C4-2B (cell line): ENCODE measurements at regions not wholly inside any gene's neighbourhood (a gene's known extent, or its start where the extent isn't known, plus 50 kb on each side); places are given as distances from the start of the nearest gene placed in this dataset.

Experiments used
- CTCF ChIP-seq: fragments of 450-650 bp; conservative IDR thresholded peaks from 2 replicates; pipeline ENCODE4 v1.5.1; 2017; ENCODE audit warnings: mild to moderate bottlenecking
- ZFX ChIP-seq: fragments of 450-650 bp; IDR thresholded peaks from 2 replicates; pipeline ENCODE4 v1.6.1; 2017

GRCh38 chr2:2931318-2932075, 446.1 kb downstream of the EIPR1 start:
- no peak for TF ChIP-seq CTCF
- no peak for TF ChIP-seq ZFX
